ENCODE measurements at regions not wholly inside any gene's neighbourhood (a gene's known extent, or its start where the extent isn't known, plus 50 kb on each side); places are given as distances from the start of the nearest gene placed in this dataset.
A peak's percentile ranks its signal among the peaks of the same experiment; 100 is the strongest.

DNA sequence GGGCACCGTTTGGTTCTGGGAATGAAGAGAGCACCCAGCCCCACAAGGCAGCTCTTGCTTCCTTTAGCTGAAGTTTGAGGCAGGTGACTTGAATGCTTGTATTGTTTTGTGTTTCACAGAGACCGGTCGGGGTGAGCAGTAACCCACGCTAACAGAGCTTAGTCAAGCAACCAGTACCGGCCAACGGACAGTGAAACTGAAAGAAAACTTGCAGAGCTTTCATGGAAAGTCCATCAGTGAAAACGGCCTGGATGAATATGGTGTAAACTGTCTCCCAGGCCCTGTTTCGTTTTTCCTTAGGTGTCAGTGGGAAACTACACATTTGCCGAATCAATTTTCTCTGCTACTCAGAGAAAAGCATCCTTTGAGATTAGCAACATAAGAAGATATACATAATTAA lies 101.1 kb downstream of the LYZL1 start:
- in situ Hi-C loops (cut with HindIII; ENCODE audit: low pct_unique_long_range_greater_than_20kb, low sequenced_read_pairs) (no loop called here), intact Hi-C loops (cut with micrococcal nuclease; ENCODE audit: unreplicated experiment) (no loop called here)
- DNase-seq (ENCODE audit: low read depth, low spot score) (no peak), ATAC-seq (no peak)
- H3K36me3 ChIP-seq (ENCODE audit: control insufficient read depth, insufficient read depth, low read length), result no peaks in the 10 kb centered on the region
- CTCF ChIA-PET, result no interaction called here
- H3K4me1 ChIP-seq (ENCODE audit: control insufficient read depth, insufficient read depth, low read length), result no peaks in the 10 kb centered on the region
- no peak overlapping the region for H3K4me3 ChIP-seq (ENCODE audit: low read depth in 2 of 2, low read length in 2 of 2)
- H3K9me3 ChIP-seq (ENCODE audit: control insufficient read depth, insufficient read depth, low read depth, low read length), result no peaks in the 10 kb centered on the region
- POLR2A ChIA-PET, result no interaction called here
- no peaks in the 10 kb centered on the region for H3K27me3 ChIP-seq (ENCODE audit: control insufficient read depth, insufficient read depth, low read length)
- TF ChIP-seq SIN3A (IDR thresholded peaks at IDR 0.05; ENCODE audit: borderline replicate concordance, insufficient read depth, low read depth, low read length) (no peak), POLR2AphosphoS5 (IDR thresholded peaks at IDR 0.05; ENCODE audit: low read depth, low read length) (no peak), TCF7L2 (IDR thresholded peaks at IDR 0.05; ENCODE audit: low read depth, low read length) (no peak)
- TF ChIP-seq, protein P1, sequence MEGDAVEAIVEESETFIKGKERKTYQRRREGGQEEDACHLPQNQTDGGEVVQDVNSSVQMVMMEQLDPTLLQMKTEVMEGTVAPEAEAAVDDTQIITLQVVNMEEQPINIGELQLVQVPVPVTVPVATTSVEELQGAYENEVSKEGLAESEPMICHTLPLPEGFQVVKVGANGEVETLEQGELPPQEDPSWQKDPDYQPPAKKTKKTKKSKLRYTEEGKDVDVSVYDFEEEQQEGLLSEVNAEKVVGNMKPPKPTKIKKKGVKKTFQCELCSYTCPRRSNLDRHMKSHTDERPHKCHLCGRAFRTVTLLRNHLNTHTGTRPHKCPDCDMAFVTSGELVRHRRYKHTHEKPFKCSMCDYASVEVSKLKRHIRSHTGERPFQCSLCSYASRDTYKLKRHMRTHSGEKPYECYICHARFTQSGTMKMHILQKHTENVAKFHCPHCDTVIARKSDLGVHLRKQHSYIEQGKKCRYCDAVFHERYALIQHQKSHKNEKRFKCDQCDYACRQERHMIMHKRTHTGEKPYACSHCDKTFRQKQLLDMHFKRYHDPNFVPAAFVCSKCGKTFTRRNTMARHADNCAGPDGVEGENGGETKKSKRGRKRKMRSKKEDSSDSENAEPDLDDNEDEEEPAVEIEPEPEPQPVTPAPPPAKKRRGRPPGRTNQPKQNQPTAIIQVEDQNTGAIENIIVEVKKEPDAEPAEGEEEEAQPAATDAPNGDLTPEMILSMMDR (IDR thresholded peaks at IDR 0.05), result no peak
- TF ChIP-seq, protein P2, sequence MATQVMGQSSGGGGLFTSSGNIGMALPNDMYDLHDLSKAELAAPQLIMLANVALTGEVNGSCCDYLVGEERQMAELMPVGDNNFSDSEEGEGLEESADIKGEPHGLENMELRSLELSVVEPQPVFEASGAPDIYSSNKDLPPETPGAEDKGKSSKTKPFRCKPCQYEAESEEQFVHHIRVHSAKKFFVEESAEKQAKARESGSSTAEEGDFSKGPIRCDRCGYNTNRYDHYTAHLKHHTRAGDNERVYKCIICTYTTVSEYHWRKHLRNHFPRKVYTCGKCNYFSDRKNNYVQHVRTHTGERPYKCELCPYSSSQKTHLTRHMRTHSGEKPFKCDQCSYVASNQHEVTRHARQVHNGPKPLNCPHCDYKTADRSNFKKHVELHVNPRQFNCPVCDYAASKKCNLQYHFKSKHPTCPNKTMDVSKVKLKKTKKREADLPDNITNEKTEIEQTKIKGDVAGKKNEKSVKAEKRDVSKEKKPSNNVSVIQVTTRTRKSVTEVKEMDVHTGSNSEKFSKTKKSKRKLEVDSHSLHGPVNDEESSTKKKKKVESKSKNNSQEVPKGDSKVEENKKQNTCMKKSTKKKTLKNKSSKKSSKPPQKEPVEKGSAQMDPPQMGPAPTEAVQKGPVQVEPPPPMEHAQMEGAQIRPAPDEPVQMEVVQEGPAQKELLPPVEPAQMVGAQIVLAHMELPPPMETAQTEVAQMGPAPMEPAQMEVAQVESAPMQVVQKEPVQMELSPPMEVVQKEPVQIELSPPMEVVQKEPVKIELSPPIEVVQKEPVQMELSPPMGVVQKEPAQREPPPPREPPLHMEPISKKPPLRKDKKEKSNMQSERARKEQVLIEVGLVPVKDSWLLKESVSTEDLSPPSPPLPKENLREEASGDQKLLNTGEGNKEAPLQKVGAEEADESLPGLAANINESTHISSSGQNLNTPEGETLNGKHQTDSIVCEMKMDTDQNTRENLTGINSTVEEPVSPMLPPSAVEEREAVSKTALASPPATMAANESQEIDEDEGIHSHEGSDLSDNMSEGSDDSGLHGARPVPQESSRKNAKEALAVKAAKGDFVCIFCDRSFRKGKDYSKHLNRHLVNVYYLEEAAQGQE (IDR thresholded peaks at IDR 0.05; ENCODE audit: insufficient read depth in 1 of 2, low read depth in 2 of 2, low read length in 1 of 2), result no peak
- BruUV-seq (replicated peaks), result no TSS peak
- no peak overlapping the region for H3K27ac ChIP-seq (ENCODE audit: low read length)

DNA sequence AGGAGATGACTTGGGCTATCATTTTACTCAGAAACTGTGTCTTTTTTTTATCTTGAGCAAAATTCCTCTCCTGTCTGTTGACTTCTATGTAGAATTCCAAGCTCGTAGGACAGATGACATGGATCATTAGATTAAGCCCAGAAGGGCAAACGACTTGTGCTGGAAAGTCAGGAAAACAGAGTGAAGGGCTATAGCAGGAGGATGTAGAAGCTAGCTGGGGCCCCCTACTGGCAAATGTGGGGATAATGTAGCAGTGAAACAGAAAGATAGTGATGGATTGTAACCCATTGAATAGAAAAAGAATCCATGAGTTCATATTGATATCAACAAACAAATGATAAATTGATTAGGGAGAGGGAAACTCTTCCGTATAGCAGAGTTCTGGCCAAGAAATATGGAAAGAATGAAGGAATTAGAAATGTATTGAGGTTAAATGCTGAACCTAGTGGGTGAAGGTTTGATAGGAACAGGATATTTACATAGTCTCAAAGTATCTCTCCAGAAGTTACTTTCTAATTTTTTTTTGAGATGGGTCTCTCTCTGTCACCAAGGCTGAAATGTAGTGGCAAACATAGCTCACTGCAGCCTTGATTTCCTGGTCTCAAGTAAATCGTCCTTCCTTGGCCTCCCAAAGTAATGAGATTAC lies 103.6 kb downstream of the LYZL1 start:
- intact Hi-C loops (cut with micrococcal nuclease; ENCODE audit: unreplicated experiment) (no loop called here), in situ Hi-C loops (cut with HindIII; ENCODE audit: low pct_unique_long_range_greater_than_20kb, low sequenced_read_pairs) (no loop called here)
- H3K4me1 ChIP-seq (ENCODE audit: control insufficient read depth, insufficient read depth, low read length), result no peaks in the 10 kb centered on the region
- BruUV-seq (replicated peaks), result no TSS peak
- H3K36me3 ChIP-seq (ENCODE audit: control insufficient read depth, insufficient read depth, low read length), result no peaks in the 10 kb centered on the region
- H3K27ac ChIP-seq (ENCODE audit: low read length), result no peak overlapping the region
- POLR2A ChIA-PET, result no interaction called here
- no peaks in the 10 kb centered on the region for H3K9me3 ChIP-seq (ENCODE audit: control insufficient read depth, insufficient read depth, low read depth, low read length)
- TF ChIP-seq POLR2AphosphoS5 (IDR thresholded peaks at IDR 0.05; ENCODE audit: low read depth, low read length), result no peak
- TF ChIP-seq, protein P1 (IDR thresholded peaks at IDR 0.05), result peak; percentile 80
- no peak for ATAC-seq
- no peak overlapping the region for H3K4me3 ChIP-seq (ENCODE audit: low read depth in 2 of 2, low read length in 2 of 2)
- no peaks in the 10 kb centered on the region; the same call in 1 of the 2 replicates for H3K27me3 ChIP-seq (ENCODE audit: control insufficient read depth, insufficient read depth, low read length)
- CTCF ChIA-PET, result interaction anchor here (0.6 kb wide), 1 partner anchor 17 kb away, joined by 7 read pairs; no protein-coding TSS in a partner anchor
- no peak for DNase-seq (ENCODE audit: low read depth, low spot score)

All from Panc1 (cell line).